GM12878 (cell line): ENCODE measurements at regions not wholly inside any gene's neighbourhood (a gene's known extent, or its start where the extent isn't known, plus 50 kb on each side); places are given as distances from the start of the nearest gene placed in this dataset.
"Not testable (repeated sequence)": the region's sequence is repeated elsewhere in the genome, so short reads cannot be mapped to it uniquely, and the experiment has no call there.

Experiments
- ATAC-seq: fragments of 200-7000 bp; cut with Tn5 transposase; 3 replicates; pipeline ENCODE4 v1.9.1; 2020; ENCODE audit warnings: mild to moderate bottlenecking, moderate library complexity
- BruUV-seq: library from RNA; stranded (reverse); fragments of 400-500 nt; replicated peaks from 2 replicates; lab custom pipeline; 2021; lab: Mats Ljungman, UMichigan
- CTCF ChIA-PET: fragments of 300-600 bp; sonication (Branson Sonifier 250); formaldehyde crosslinking; extraction: SDS; loops from one replicate; lab custom pipeline; 2021; ENCODE audit warnings: inconsistent platforms; lab: Yijun Ruan, JAX
- POLR2A ChIA-PET: fragments of 350-600 bp; formaldehyde crosslinking; extraction: SDS; loops from one replicate; lab custom pipeline; 2021; ENCODE audit warnings: inconsistent platforms; lab: Charles Lee
- RAD21 ChIA-PET: fragments of 300-600 bp; sonication (Branson Sonifier 250); formaldehyde crosslinking; loops from one replicate; lab custom pipeline; 2023; ENCODE audit warnings: antibody characterized with exemption; ENCODE audit not compliant: unreplicated experiment; lab: Charles Lee
- SMC1A ChIA-PET: fragments of 300-600 bp; sonication (Branson Sonifier 250); formaldehyde crosslinking; loops from one replicate; lab custom pipeline; 2023; ENCODE audit not compliant: unreplicated experiment, uncharacterized antibody; lab: Charles Lee
- DNase-seq: peaks from one replicate; pipeline ENCODE4 v3.0.0-alpha.2; 2011; ENCODE audit warnings: low read depth, low spot score
- FAIRE-seq: peaks from 3 replicates; lab custom pipeline; 2011; peaks lifted over from hg19 to GRCh38; lab: Jason Lieb, UNC
- H2AFZ ChIP-seq: 2 replicates; pipeline ENCODE4 v1.6.0; 2011; ENCODE audit warnings: low read depth, low read length, control low read depth; ENCODE audit not compliant: control insufficient read depth
- H3K27ac ChIP-seq: 2 replicates; pipeline ENCODE4 v1.5.1; 2011; ENCODE audit warnings: control low read depth; ENCODE audit not compliant: control insufficient read depth, insufficient read depth
- H3K27me3 ChIP-seq, 2 experiments: replicated peaks in 1 of 2; 2 replicates each; pipeline versions ENCODE4 v1.6.0 to v1.6.1; 2011; ENCODE audit warnings: low read length in 1 of 2; ENCODE audit not compliant: control insufficient read depth in 2 of 2, insufficient read depth in 2 of 2
- H3K36me3 ChIP-seq, 2 experiments: 2 replicates each; pipeline ENCODE4 v1.5.1; 2011; ENCODE audit warnings: low read length in 1 of 2; ENCODE audit not compliant: control insufficient read depth in 2 of 2, insufficient read depth in 2 of 2
- H3K4me1 ChIP-seq: 2 replicates; pipeline ENCODE4 v1.6.1; 2011; ENCODE audit warnings: mild to moderate bottlenecking, low read length, moderate library complexity, mixed read lengths; ENCODE audit not compliant: control insufficient read depth, insufficient read depth
- H3K4me2 ChIP-seq: 2 replicates; pipeline ENCODE4 v1.6.0; 2011; ENCODE audit warnings: control low read depth; ENCODE audit not compliant: control insufficient read depth, insufficient read depth
- H3K4me3 ChIP-seq: fragments of 200-600 bp; sonication (generic); 2 replicates; pipeline ENCODE4 v1.5.1; 2016
- H3K79me2 ChIP-seq: 2 replicates; pipeline ENCODE4 v1.6.0; 2011; ENCODE audit warnings: low read length; ENCODE audit not compliant: control insufficient read depth, insufficient read depth
- H3K9ac ChIP-seq: 2 replicates; pipeline ENCODE4 v1.8.0; 2011; ENCODE audit warnings: low read length, control low read depth, mixed read lengths; ENCODE audit not compliant: control insufficient read depth, insufficient read depth
- H3K9me3 ChIP-seq: replicated peaks from 3 replicates; pipeline ENCODE4 v1.5.1; 2011; ENCODE audit warnings: mild to moderate bottlenecking, low read length; ENCODE audit not compliant: control insufficient read depth, insufficient read depth
- H4K20me1 ChIP-seq: 2 replicates; pipeline ENCODE4 v1.6.0; 2011; ENCODE audit not compliant: control insufficient read depth, insufficient read depth
- ASH2L ChIP-seq: fragments of 300-600, 200-600 bp; sonication (generic); IDR thresholded peaks from 2 replicates; pipeline ENCODE4 v1.6.1; 2017; ENCODE audit warnings: low read depth, mild to moderate bottlenecking, borderline replicate concordance
- CHD2 ChIP-seq: IDR thresholded peaks from 2 replicates; pipeline ENCODE4 v1.6.1; 2011; ENCODE audit warnings: low read depth, low read length, improper control_type of control experiment, borderline replicate concordance
- FOXK2 ChIP-seq: fragments of 450-650 bp; IDR thresholded peaks from 2 replicates; pipeline ENCODE4 v1.6.1; 2017; ENCODE audit warnings: mild to moderate bottlenecking, moderate library complexity
- MYC ChIP-seq: IDR thresholded peaks from 2 replicates; pipeline ENCODE4 v1.6.1; 2011; ENCODE audit warnings: mild to moderate bottlenecking, low read length, moderate library complexity, inconsistent platforms; ENCODE audit not compliant: insufficient read depth, insufficient replicate concordance, insufficient read length, severe bottlenecking
- SRF ChIP-seq, 2 experiments: IDR thresholded peaks; 2 replicates each; pipeline ENCODE4 v1.6.1; 2011; ENCODE audit warnings: low read depth in 2 of 2, low read length in 2 of 2, mild to moderate bottlenecking in 1 of 2, moderate library complexity in 1 of 2
- ZNF274 ChIP-seq: IDR thresholded peaks from one replicate; pipeline ENCODE4 v1.8.0; 2011; ENCODE audit not compliant: insufficient read length, insufficient read depth
- ZSCAN29 ChIP-seq: fragments of 450-650 bp; IDR thresholded peaks from 2 replicates; pipeline ENCODE4 v1.6.1; 2017; ENCODE audit warnings: mild to moderate bottlenecking, moderate library complexity
- WGBS: methylation state at CpG from one replicate; pipeline ENCODE4 v1.1.6; 2016; ENCODE audit warnings: low lambda C conversion rate; ENCODE audit not compliant: insufficient replicate concordance, insufficient coverage; ENCODE audit errors: missing lambda C conversion rate; 5-methylcytosine and 5-hydroxymethylcytosine counted together
- in situ Hi-C: fragments of 300-500 bp; cut with MboI; formaldehyde crosslinking; loops from 9 replicates; pipeline ENCODE4 v1.14.3; 2018; ENCODE audit warnings: mixed read lengths
- intact Hi-C: fragments of 100-400 bp; cut with micrococcal nuclease; formaldehyde crosslinking; loops from one replicate; pipeline ENCODE4 v1.14.2; 2022; ENCODE audit not compliant: unreplicated experiment

- no peak for TF ChIP-seq FOXK2
- no peak for TF ChIP-seq ZSCAN29
- no peak for TF ChIP-seq ASH2L
Observed at GRCh38 chr18:10354890-10355289, 99.5 kb upstream of the APCDD1 start (continued).

- POLR2A ChIA-PET, H3K36me3 ChIP-seq, H2AFZ ChIP-seq, H3K9me3 ChIP-seq, ATAC-seq, SMC1A ChIA-PET, intact Hi-C loops, H3K4me2 ChIP-seq, H3K4me1 ChIP-seq, DNase-seq, H3K4me3 ChIP-seq, H3K27ac ChIP-seq, H3K27me3 ChIP-seq, H4K20me1 ChIP-seq, RAD21 ChIA-PET, H3K9ac ChIP-seq, H3K79me2 ChIP-seq, in situ Hi-C loops, CTCF ChIA-PET, BruUV-seq, FAIRE-seq: not testable (repeated sequence)
Observed at GRCh38 chr18:10356999-10357398, 97.4 kb upstream of the APCDD1 start.

GRCh38 chr18:10361660-10362059, 92.8 kb upstream of the APCDD1 start:
- ATAC-seq (no peak), FAIRE-seq (no peak), DNase-seq (no peak)
- RAD21 ChIA-PET = no interaction called here
- H3K4me1 ChIP-seq = no peaks in the 10 kb centered on the region
- TF ChIP-seq SRF (IDR thresholded peaks at IDR 0.05; ENCODE audit: low read depth in 2 of 2, low read length in 2 of 2) (no peak), CHD2 (no peak), MYC (no peak), ZNF274 (no peak)
- CTCF ChIA-PET = no interaction called here
- H3K9me3 ChIP-seq = peaks cover 1% of the 10 kb centered on the region; the same call in 1 of the 3 replicates
- BruUV-seq = no TSS peak
- no peak overlapping the region for H3K4me2 ChIP-seq
- 35% methylated on average over 2 of the region's 2 CpGs for WGBS
- in situ Hi-C loops = no loop called here
- no peak overlapping the region for H3K27ac ChIP-seq
- H2AFZ ChIP-seq = no peak overlapping the region
- no peaks in the 10 kb centered on the region for H3K79me2 ChIP-seq
- no peak overlapping the region for H3K9ac ChIP-seq
- SMC1A ChIA-PET = no interaction called here
- no peaks in the 10 kb centered on the region for H3K36me3 ChIP-seq
- POLR2A ChIA-PET = no interaction called here
- intact Hi-C loops = no loop called here
- no peak overlapping the region for H3K4me3 ChIP-seq
- H4K20me1 ChIP-seq = no peaks in the 10 kb centered on the region
- H3K27me3 ChIP-seq = no peaks in the 10 kb centered on the region; a peak in 1 of 4 replicates
